ENCODE measurements at regions not wholly inside any gene's neighbourhood (a gene's known extent, or its start where the extent isn't known, plus 50 kb on each side); places are given as distances from the start of the nearest gene placed in this dataset.

GRCh38 chr11:98834776-98835175 lies 186.0 kb upstream of the CNTN5 start:
- Histone ChIP-seq H3K4me3 (no peak overlapping the region), H3K9me3 (no peaks in the 10 kb centered on the region), H3K36me3 (no peaks in the 10 kb centered on the region), H3K4me1 (no peaks in the 10 kb centered on the region), H3K27me3 (no peaks in the 10 kb centered on the region), H3K27ac (no peak overlapping the region)
- no peak for TF ChIP-seq POLR2A (IDR thresholded peaks at IDR 0.05)
- TF ChIP-seq, protein P1, sequence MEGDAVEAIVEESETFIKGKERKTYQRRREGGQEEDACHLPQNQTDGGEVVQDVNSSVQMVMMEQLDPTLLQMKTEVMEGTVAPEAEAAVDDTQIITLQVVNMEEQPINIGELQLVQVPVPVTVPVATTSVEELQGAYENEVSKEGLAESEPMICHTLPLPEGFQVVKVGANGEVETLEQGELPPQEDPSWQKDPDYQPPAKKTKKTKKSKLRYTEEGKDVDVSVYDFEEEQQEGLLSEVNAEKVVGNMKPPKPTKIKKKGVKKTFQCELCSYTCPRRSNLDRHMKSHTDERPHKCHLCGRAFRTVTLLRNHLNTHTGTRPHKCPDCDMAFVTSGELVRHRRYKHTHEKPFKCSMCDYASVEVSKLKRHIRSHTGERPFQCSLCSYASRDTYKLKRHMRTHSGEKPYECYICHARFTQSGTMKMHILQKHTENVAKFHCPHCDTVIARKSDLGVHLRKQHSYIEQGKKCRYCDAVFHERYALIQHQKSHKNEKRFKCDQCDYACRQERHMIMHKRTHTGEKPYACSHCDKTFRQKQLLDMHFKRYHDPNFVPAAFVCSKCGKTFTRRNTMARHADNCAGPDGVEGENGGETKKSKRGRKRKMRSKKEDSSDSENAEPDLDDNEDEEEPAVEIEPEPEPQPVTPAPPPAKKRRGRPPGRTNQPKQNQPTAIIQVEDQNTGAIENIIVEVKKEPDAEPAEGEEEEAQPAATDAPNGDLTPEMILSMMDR (IDR thresholded peaks at IDR 0.05): no peak
- no peak for DNase-seq

GRCh38 chr11:98835335-98835734 lies 185.4 kb upstream of the CNTN5 start:
- H3K9me3 ChIP-seq: no peaks in the 10 kb centered on the region
- no peaks in the 10 kb centered on the region for H3K27me3 ChIP-seq
- no peak overlapping the region for H3K4me3 ChIP-seq
- DNase-seq: no peak
- no peaks in the 10 kb centered on the region for H3K36me3 ChIP-seq
- no peak overlapping the region for H3K27ac ChIP-seq
- no peaks in the 10 kb centered on the region for H3K4me1 ChIP-seq
- no peak for TF ChIP-seq POLR2A (IDR thresholded peaks at IDR 0.05)
- TF ChIP-seq, protein P1 (IDR thresholded peaks at IDR 0.05): no peak

DNA sequence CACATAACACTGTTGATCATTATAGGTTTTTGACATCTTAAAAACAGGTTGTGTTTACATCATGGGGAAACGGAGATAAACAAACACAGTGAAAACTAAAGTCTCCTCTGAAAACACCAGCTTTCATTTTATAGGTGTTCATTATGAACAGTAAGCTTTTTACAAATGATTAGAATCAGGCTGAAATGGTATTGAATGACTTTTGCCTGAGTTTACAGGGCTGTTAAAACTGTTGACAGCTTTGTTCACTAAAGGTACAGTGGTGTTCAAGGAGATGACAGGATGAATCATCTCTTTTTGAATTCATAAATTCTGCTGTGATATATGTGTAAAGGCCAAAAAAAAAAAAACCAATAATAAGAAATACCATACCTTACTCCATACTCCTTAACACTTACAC lies 184.6 kb upstream of the CNTN5 start:
- Histone ChIP-seq H3K9me3 (no peaks in the 10 kb centered on the region), H3K27ac (no peak overlapping the region), H3K36me3 (no peaks in the 10 kb centered on the region), H3K4me1 (no peaks in the 10 kb centered on the region), H3K27me3 (no peaks in the 10 kb centered on the region), H3K4me3 (no peak overlapping the region)
- no peak for TF ChIP-seq POLR2A (IDR thresholded peaks at IDR 0.05)
- TF ChIP-seq, protein P1 (IDR thresholded peaks at IDR 0.05): no peak
- no peak for DNase-seq

GRCh38 chr11:98842187-98842586 lies 178.6 kb upstream of the CNTN5 start:
- Histone ChIP-seq H3K27ac (no peak overlapping the region), H3K27me3 (no peaks in the 10 kb centered on the region), H3K9me3 (no peaks in the 10 kb centered on the region), H3K4me1 (no peaks in the 10 kb centered on the region), H3K4me3 (no peak overlapping the region), H3K36me3 (no peaks in the 10 kb centered on the region)
- TF ChIP-seq, protein P1 (IDR thresholded peaks at IDR 0.05): no peak
- TF ChIP-seq POLR2A (IDR thresholded peaks at IDR 0.05): no peak
- DNase-seq: no peak

GRCh38 chr11:98862169-98862568 lies 158.6 kb upstream of the CNTN5 start:
- Histone ChIP-seq H3K27me3 (no peaks in the 10 kb centered on the region), H3K36me3 (no peaks in the 10 kb centered on the region), H3K4me3 (no peak overlapping the region), H3K27ac (no peak overlapping the region), H3K9me3 (no peaks in the 10 kb centered on the region), H3K4me1 (no peaks in the 10 kb centered on the region)
- no peak for TF ChIP-seq POLR2A (IDR thresholded peaks at IDR 0.05)
- TF ChIP-seq, protein P1 (IDR thresholded peaks at IDR 0.05): no peak
- DNase-seq: no peak

GRCh38 chr11:98871690-98872089 lies 149.1 kb upstream of the CNTN5 start:
- H3K9me3 ChIP-seq: no peaks in the 10 kb centered on the region
- no peak for DNase-seq
- TF ChIP-seq POLR2A (IDR thresholded peaks at IDR 0.05): no peak
- TF ChIP-seq, protein P1 (IDR thresholded peaks at IDR 0.05): no peak
- H3K27ac ChIP-seq: no peak overlapping the region
- H3K36me3 ChIP-seq: no peaks in the 10 kb centered on the region
- H3K4me1 ChIP-seq: no peaks in the 10 kb centered on the region
- no peak overlapping the region for H3K4me3 ChIP-seq
- no peaks in the 10 kb centered on the region for H3K27me3 ChIP-seq

All from Peyer's patch (tissue), 4 donors.